Right cardiac atrium (tissue), 5 donors: ENCODE measurements at regions not wholly inside any gene's neighbourhood (a gene's known extent, or its start where the extent isn't known, plus 50 kb on each side); places are given as distances from the start of the nearest gene placed in this dataset.

Experiments used
- ATAC-seq, 2 donors: fragments of 200-7000 bp; cut with Tn5 transposase; one replicate each; pipeline versions ENCODE4 v1.8.0 to v1.9.1; 2020; ENCODE audit warnings: moderate library complexity in 2 of 2, mild to moderate bottlenecking in 1 of 2
- DNase-seq, 3 donors: peaks; one replicate each; pipeline ENCODE4 v3.0.0-alpha.2; 2020
- H3K27ac ChIP-seq: one replicate; pipeline ENCODE4 v1.5.1; 2013; ENCODE audit warnings: mild to moderate bottlenecking, low read length, control low read depth, moderate library complexity
- H3K27me3 ChIP-seq: one replicate; pipeline ENCODE4 v1.6.1; 2013; ENCODE audit not compliant: control insufficient read depth, insufficient read depth
- H3K4me1 ChIP-seq: one replicate; pipeline ENCODE4 v1.6.1; 2013; ENCODE audit warnings: low read length; ENCODE audit not compliant: control insufficient read depth, insufficient read depth
- H3K4me3 ChIP-seq: one replicate; pipeline ENCODE4 v1.5.1; 2013; ENCODE audit warnings: low read length, control low read depth
- H3K9me3 ChIP-seq: one replicate; pipeline ENCODE4 v1.6.1; 2013; ENCODE audit warnings: low read length; ENCODE audit not compliant: control insufficient read depth
- WGBS: extraction: QIAGEN DNeasy Blood & Tissue Kit; methylation state at CpG from one replicate; pipeline ENCODE4 v1.1.7; 2013; 5-methylcytosine and 5-hydroxymethylcytosine counted together
- intact Hi-C, 4 donors: fragments of 100-400 bp; cut with DNase I; formaldehyde crosslinking; loops; one replicate each; pipeline versions ENCODE4 v1.11.0 to v1.14.0; 2022 to 2023
- donor health status: healthy with polysubstance abuse.
- donor health status: DM: no; HTN: yes; CAD: no.
- donor health status: DM: no; HTN: no; CAD: no.
- donor health status: DM: no; HTN: yes; CAD: no; lungs with severe emphysema.
- donor health status: DM: yes; HTN: yes; CAD: no.

DNA sequence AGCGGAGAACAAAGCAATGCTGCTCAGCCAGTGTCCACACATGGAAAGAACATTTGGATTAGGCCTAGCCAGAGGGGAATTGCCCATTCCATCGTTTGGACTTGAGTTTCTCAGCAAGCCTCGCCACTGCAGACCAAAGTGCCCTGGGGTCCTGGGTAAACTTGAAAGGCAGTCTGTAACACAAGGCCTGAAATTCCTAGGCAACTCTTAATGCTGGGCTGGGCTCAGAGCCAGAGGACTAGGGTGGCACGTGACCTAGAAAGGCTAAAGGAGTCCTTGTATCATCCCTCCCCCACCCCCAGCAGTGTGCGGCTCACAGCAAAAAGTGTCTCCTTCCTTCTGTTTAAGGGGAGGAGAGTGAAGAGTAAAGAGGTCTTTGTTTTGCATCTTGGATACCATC is 210.4 kb upstream of the ARX start:
- ATAC-seq (no peak), DNase-seq (no peak)
- H3K9me3 ChIP-seq = no peaks in the 10 kb centered on the region
- intact Hi-C loops = no loop called here
- H3K4me3 ChIP-seq = no peak overlapping the region
- 69% methylated on average over 5 of the region's 5 CpGs for WGBS
- no peak overlapping the region for H3K27ac ChIP-seq
- H3K27me3 ChIP-seq = no peaks in the 10 kb centered on the region
- H3K4me1 ChIP-seq = no peaks in the 10 kb centered on the region

GRCh38 chrX:25219480-25219879 is 203.7 kb upstream of the ARX start:
- DNase-seq (no peak), ATAC-seq (no peak)
- Histone ChIP-seq H3K4me3 (no peak overlapping the region), H3K27ac (no peak overlapping the region), H3K27me3 (no peaks in the 10 kb centered on the region), H3K9me3 (no peaks in the 10 kb centered on the region), H3K4me1 (no peaks in the 10 kb centered on the region)
- intact Hi-C loops = no loop called here

GRCh38 chrX:25213611-25214010 is 197.8 kb upstream of the ARX start:
- Histone ChIP-seq H3K4me1 (no peaks in the 10 kb centered on the region), H3K27me3 (no peaks in the 10 kb centered on the region), H3K27ac (no peak overlapping the region), H3K4me3 (no peak overlapping the region), H3K9me3 (no peaks in the 10 kb centered on the region)
- DNase-seq (no peak), ATAC-seq (no peak)
- intact Hi-C loops = no loop called here

DNA sequence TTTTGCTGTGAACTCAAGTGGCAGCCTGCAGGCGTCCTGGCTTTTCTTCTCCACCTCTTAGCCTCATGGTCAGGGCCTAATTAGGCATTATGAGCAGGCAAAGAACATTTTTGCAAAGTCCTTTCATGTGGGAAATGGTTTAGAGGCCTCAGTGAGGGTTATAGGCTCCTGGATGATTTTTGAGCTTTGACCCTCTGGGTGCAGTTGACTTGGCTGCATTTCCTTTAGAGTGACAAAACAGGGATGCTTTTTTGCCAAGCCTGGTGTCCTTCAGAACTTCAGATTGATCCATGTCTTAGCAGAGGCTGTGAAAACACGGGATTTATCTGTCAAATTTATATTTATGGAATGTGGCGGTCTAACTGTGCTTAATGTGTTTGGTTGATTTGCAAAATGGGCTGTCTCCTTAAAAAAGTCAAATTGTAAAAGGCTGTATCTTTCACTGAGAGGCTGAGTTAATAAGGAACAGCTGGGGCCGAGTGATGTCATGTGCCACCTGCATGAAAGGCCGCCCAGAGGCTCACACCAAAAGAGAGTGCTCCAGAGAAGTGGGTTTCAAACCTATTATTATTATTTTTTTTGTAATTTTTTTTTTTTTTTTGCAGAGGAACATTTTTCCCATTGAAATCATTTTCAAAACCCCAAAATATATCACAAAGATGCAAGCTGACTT is 192.2 kb upstream of the ARX start:
- H3K4me1 ChIP-seq = no peaks in the 10 kb centered on the region
- WGBS = 66% methylated on average over 5 of the region's 5 CpGs
- H3K27ac ChIP-seq = no peak overlapping the region
- ATAC-seq (no peak), DNase-seq (no peak)
- H3K4me3 ChIP-seq = no peak overlapping the region
- H3K9me3 ChIP-seq = no peaks in the 10 kb centered on the region
- intact Hi-C loops = no loop called here
- no peaks in the 10 kb centered on the region for H3K27me3 ChIP-seq

GRCh38 chrX:25206778-25207177 is 191.0 kb upstream of the ARX start:
- Histone ChIP-seq H3K9me3 (no peaks in the 10 kb centered on the region), H3K27ac (no peak overlapping the region), H3K27me3 (no peaks in the 10 kb centered on the region), H3K4me1 (no peaks in the 10 kb centered on the region), H3K4me3 (no peak overlapping the region)
- WGBS = 0% methylated on average over 1 of the region's 1 CpG
- no peak for DNase-seq
- intact Hi-C loops = no loop called here
- no peak for ATAC-seq

- Histone ChIP-seq H3K27ac (no peak overlapping the region), H3K4me1 (no peaks in the 10 kb centered on the region), H3K9me3 (no peaks in the 10 kb centered on the region), H3K4me3 (no peak overlapping the region), H3K27me3 (no peaks in the 10 kb centered on the region)
- intact Hi-C loops = no loop called here
- ATAC-seq (no peak), DNase-seq (no peak)
These were observed 188.4 kb upstream of the ARX start for GRCh38 chrX:25204182-25204581.

DNA sequence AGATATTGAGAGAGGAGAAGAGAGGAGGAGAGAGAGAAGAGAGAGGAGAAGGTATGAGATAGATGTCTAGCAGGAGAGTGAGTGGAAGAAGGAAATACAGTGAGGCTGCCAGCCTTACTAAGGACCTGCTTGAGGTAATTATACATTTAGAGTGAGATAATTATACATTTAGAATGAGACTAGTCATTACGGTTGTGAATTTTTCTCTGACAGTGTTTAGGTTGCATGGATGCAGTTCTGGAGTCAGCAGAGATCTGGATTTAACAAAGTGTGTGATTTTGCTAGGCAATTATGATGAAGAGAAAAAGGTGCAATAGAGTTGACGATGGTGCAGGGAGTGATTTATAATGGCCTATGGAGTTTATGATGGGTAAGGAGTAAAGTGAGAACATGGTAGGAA is 187.1 kb upstream of the ARX start:
- DNase-seq = no peak
- ATAC-seq = no peak
- H3K9me3 ChIP-seq = no peaks in the 10 kb centered on the region
- H3K27me3 ChIP-seq = no peaks in the 10 kb centered on the region
- H3K4me1 ChIP-seq = no peaks in the 10 kb centered on the region
- 85% methylated on average over 2 of the region's 2 CpGs for WGBS
- no peak overlapping the region for H3K4me3 ChIP-seq
- intact Hi-C loops = no loop called here
- H3K27ac ChIP-seq = no peak overlapping the region

- ATAC-seq (no peak), DNase-seq (no peak)
These were observed 183.1 kb upstream of the ARX start for GRCh38 chrX:25198891-25199290.

DNA sequence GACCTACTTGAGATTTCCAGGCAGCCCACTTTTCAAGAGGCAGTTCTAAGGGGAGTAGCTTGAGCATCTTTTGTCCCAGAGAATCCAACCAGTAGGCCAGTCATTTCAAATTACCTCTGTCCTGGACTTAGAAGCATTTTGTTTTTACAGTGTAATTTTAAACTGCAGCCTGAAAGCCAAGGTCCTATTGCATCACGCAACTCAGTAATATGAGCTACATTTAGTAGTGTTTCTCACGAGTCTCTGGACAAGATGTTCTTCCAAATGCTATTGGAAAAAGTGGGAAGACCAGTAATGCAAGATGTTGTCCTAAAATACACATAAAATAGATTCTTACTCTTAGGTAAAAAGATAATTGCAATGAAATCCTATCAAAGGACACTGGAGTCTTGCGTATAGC is 182.5 kb upstream of the ARX start:
- Histone ChIP-seq H3K9me3 (no peaks in the 10 kb centered on the region), H3K27me3 (no peaks in the 10 kb centered on the region), H3K4me3 (no peak overlapping the region), H3K27ac (no peak overlapping the region), H3K4me1 (no peaks in the 10 kb centered on the region)
- ATAC-seq (no peak), DNase-seq (no peak)
- 76% methylated on average over 3 of the region's 3 CpGs for WGBS
- intact Hi-C loops = no loop called here

More at GRCh38 chrX:25198891-25199290, 183.1 kb upstream of the ARX start:
- Histone ChIP-seq H3K27me3 (no peaks in the 10 kb centered on the region), H3K9me3 (no peaks in the 10 kb centered on the region), H3K27ac (no peak overlapping the region), H3K4me1 (no peaks in the 10 kb centered on the region), H3K4me3 (no peak overlapping the region)
- intact Hi-C loops = no loop called here
- WGBS = 67% methylated on average over 3 of the region's 3 CpGs

GRCh38 chrX:25196221-25196620 is 180.5 kb upstream of the ARX start:
- DNase-seq (no peak), ATAC-seq (no peak)
- intact Hi-C loops = no loop called here
- Histone ChIP-seq H3K27ac (no peak overlapping the region), H3K9me3 (no peaks in the 10 kb centered on the region), H3K4me1 (no peaks in the 10 kb centered on the region), H3K27me3 (no peaks in the 10 kb centered on the region), H3K4me3 (no peak overlapping the region)
- 64% methylated on average over 2 of the region's 2 CpGs for whole genome bisulfite sequencing

GRCh38 chrX:25191403-25191802 is 175.6 kb upstream of the ARX start:
- WGBS = 45% methylated on average over 7 of the region's 7 CpGs
- H3K4me3 ChIP-seq = no peak overlapping the region
- no peak overlapping the region for H3K27ac ChIP-seq
- H3K4me1 ChIP-seq = no peaks in the 10 kb centered on the region
- DNase-seq = no peak
- no peaks in the 10 kb centered on the region for H3K9me3 ChIP-seq
- ATAC-seq = no peak
- H3K27me3 ChIP-seq = no peaks in the 10 kb centered on the region
- intact Hi-C loops = no loop called here

DNA sequence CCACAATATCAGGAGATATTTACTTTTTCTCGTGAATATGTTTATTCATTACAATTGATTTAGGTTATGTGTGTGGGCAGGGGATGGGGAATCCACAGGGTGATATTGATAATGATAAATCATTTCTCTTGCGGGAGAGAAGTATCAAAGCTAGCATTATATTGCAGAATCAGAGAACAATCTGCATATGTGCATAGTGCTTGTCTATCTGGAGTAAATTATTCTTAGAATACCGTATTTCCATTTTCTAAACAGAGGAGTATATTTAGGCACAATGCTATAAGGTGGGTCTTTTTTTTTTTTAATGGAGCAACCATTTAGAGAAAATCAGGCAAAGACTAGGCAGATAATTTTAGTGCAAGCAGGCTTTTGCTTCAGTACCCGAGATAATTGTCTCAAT is 166.0 kb upstream of the ARX start:
- intact Hi-C loops = no loop called here
- Histone ChIP-seq H3K27ac (no peak overlapping the region), H3K9me3 (no peaks in the 10 kb centered on the region), H3K4me1 (no peaks in the 10 kb centered on the region), H3K4me3 (no peak overlapping the region), H3K27me3 (no peaks in the 10 kb centered on the region)
- no peak for ATAC-seq
- WGBS = 76% methylated on average over 4 of the region's 4 CpGs
- DNase-seq = no peak
